Panc1 (cell line): ENCODE measurements at regions not wholly inside any gene's neighbourhood (a gene's known extent, or its start where the extent isn't known, plus 50 kb on each side); places are given as distances from the start of the nearest gene placed in this dataset.

Experiments used
- ATAC-seq: fragments of 200-7000 bp; cut with Tn5 transposase; 2 replicates; pipeline ENCODE4 v1.9.1; 2020; ENCODE audit warnings: mild to moderate bottlenecking, moderate library complexity
- BruUV-seq: library from RNA; stranded (reverse); fragments of 400-500 nt; replicated peaks from 2 replicates; lab custom pipeline; 2021; lab: Mats Ljungman, UMichigan
- CTCF ChIA-PET: fragments of 300-600 bp; sonication (Branson Sonifier 250); formaldehyde crosslinking; loops from one replicate; lab custom pipeline; 2022; ENCODE audit warnings: antibody characterized with exemption; lab: Charles Lee
- POLR2A ChIA-PET: fragments of 300-600 bp; sonication (Branson Sonifier 250); formaldehyde crosslinking; loops from one replicate; lab custom pipeline; 2022; ENCODE audit warnings: antibody characterized with exemption; lab: Charles Lee
- DNase-seq: peaks from one replicate; pipeline ENCODE4 v3.0.0-alpha.2; 2010; ENCODE audit warnings: low read depth, low spot score
- H3K27ac ChIP-seq: 2 replicates; pipeline ENCODE4 v1.5.1; 2011; ENCODE audit warnings: mild to moderate bottlenecking, low read length, inconsistent platforms
- H3K27me3 ChIP-seq: fragments of 200-500 bp; sonication (Bioruptor generic); 2 replicates; pipeline ENCODE4 v1.6.0; 2014; ENCODE audit warnings: low read length, inconsistent platforms; ENCODE audit not compliant: control insufficient read depth, insufficient read depth
- H3K36me3 ChIP-seq: fragments of 200-500 bp; sonication (Bioruptor generic); 2 replicates; pipeline ENCODE4 v1.5.1; 2014; ENCODE audit warnings: inconsistent platforms, mild to moderate bottlenecking, low read length, moderate library complexity; ENCODE audit not compliant: control insufficient read depth, insufficient read depth
- H3K4me1 ChIP-seq: 2 replicates; pipeline ENCODE4 v1.5.1; 2011; ENCODE audit warnings: inconsistent platforms, mild to moderate bottlenecking, low read length, moderate library complexity; ENCODE audit not compliant: control insufficient read depth, insufficient read depth
- H3K4me3 ChIP-seq, 2 experiments: 2 replicates each; pipeline ENCODE4 v1.5.1; 2011 to 2012; ENCODE audit warnings: low read depth in 2 of 2, low read length in 2 of 2, mild to moderate bottlenecking in 2 of 2, inconsistent platforms in 1 of 2, moderate library complexity in 1 of 2
- H3K9me3 ChIP-seq: fragments of 200-500 bp; sonication (Bioruptor generic); 2 replicates; pipeline ENCODE4 v1.5.1; 2014; ENCODE audit warnings: low read depth, mild to moderate bottlenecking, inconsistent platforms, low read length, moderate library complexity; ENCODE audit not compliant: control insufficient read depth, insufficient read depth
- CTCF ChIP-seq: fragments of 450-650 bp; IDR thresholded peaks from 2 replicates; pipeline ENCODE4 v1.5.1; 2017; ENCODE audit warnings: mild to moderate bottlenecking
- POLR2AphosphoS5 ChIP-seq: IDR thresholded peaks from 2 replicates; pipeline ENCODE4 v1.6.1; 2012; ENCODE audit warnings: mild to moderate bottlenecking, low read depth, low read length, moderate library complexity
- REST ChIP-seq, 2 experiments: IDR thresholded peaks; 2 replicates each; pipeline ENCODE4 v1.6.1; 2011 to 2012; ENCODE audit warnings: low read depth in 2 of 2, control low read depth in 1 of 2, low read length in 1 of 2, mild to moderate bottlenecking in 1 of 2, moderate library complexity in 1 of 2; ENCODE audit not compliant: insufficient read depth in 1 of 2
- SIN3A ChIP-seq: IDR thresholded peaks from 2 replicates; pipeline ENCODE4 v1.6.1; 2012; ENCODE audit warnings: low read depth, mild to moderate bottlenecking, low read length, moderate library complexity, borderline replicate concordance; ENCODE audit not compliant: insufficient read depth
- TCF7L2 ChIP-seq: IDR thresholded peaks from 2 replicates; pipeline ENCODE4 v1.6.1; 2011; ENCODE audit warnings: mild to moderate bottlenecking, low read depth, low read length, inconsistent platforms
- in situ Hi-C: cut with HindIII; loops from 2 replicates; pipeline ENCODE4 v1.10.0; 2016; ENCODE audit warnings: low sequenced_read_pairs, low pct_unique_long_range_greater_than_20kb
- intact Hi-C: fragments of 100-400 bp; cut with micrococcal nuclease; formaldehyde crosslinking; loops from one replicate; pipeline ENCODE4 v1.10.0; 2022; ENCODE audit not compliant: unreplicated experiment

GRCh38 chr3:18066899-18067582 is 324.6 kb upstream of the TBC1D5 start:
- ChIA-PET POLR2A (no interaction called here), CTCF (no interaction called here)
- H3K27ac ChIP-seq: no peak overlapping the region
- no peaks in the 10 kb centered on the region for H3K27me3 ChIP-seq
- DNase-seq (no peak), ATAC-seq (no peak)
- H3K36me3 ChIP-seq: no peaks in the 10 kb centered on the region
- no peaks in the 10 kb centered on the region for H3K4me1 ChIP-seq
- H3K9me3 ChIP-seq: no peaks in the 10 kb centered on the region
- in situ Hi-C loops (no loop called here), intact Hi-C loops (no loop called here)
- TF ChIP-seq SIN3A: no peak
- no peak for TF ChIP-seq REST (IDR thresholded peaks at IDR 0.05; ENCODE audit: insufficient read depth in 1 of 2, low read depth in 2 of 2, low read length in 1 of 2)
- no peak for TF ChIP-seq POLR2AphosphoS5
- no peak for TF ChIP-seq CTCF
- TF ChIP-seq TCF7L2: no peak
- no peak overlapping the region for H3K4me3 ChIP-seq
- BruUV-seq: no TSS peak

- no peak for DNase-seq
- no peak overlapping the region for H3K4me3 ChIP-seq
- ATAC-seq: no peak
- no peaks in the 10 kb centered on the region for H3K4me1 ChIP-seq
- H3K9me3 ChIP-seq: no peaks in the 10 kb centered on the region
- no peaks in the 10 kb centered on the region for H3K27me3 ChIP-seq
- BruUV-seq: no TSS peak
- intact Hi-C loops: no loop called here
- H3K27ac ChIP-seq: no peak overlapping the region
- POLR2A ChIA-PET: no interaction called here
- no peaks in the 10 kb centered on the region for H3K36me3 ChIP-seq
- in situ Hi-C loops: no loop called here
- TF ChIP-seq TCF7L2: no peak
- CTCF ChIA-PET: no interaction called here
Observed at GRCh38 chr3:18064586-18064985, 322.2 kb upstream of the TBC1D5 start.

- Histone ChIP-seq H3K4me3 (no peak overlapping the region), H3K36me3 (no peaks in the 10 kb centered on the region), H3K4me1 (no peaks in the 10 kb centered on the region), H3K27me3 (no peaks in the 10 kb centered on the region), H3K9me3 (no peaks in the 10 kb centered on the region), H3K27ac (no peak overlapping the region)
- ChIA-PET CTCF (no interaction called here), POLR2A (no interaction called here)
- in situ Hi-C loops (no loop called here), intact Hi-C loops (no loop called here)
- ATAC-seq: no peak
- BruUV-seq: no TSS peak
- TF ChIP-seq SIN3A: no peak
- no peak for TF ChIP-seq POLR2AphosphoS5
- TF ChIP-seq TCF7L2: no peak
- TF ChIP-seq REST (IDR thresholded peaks at IDR 0.05; ENCODE audit: insufficient read depth in 1 of 2, low read depth in 2 of 2, low read length in 1 of 2): no peak
- TF ChIP-seq CTCF: no peak
- DNase-seq: no peak
Observed at GRCh38 chr3:18062657-18063025, 320.2 kb upstream of the TBC1D5 start.
